Right atrium auricular region (tissue), 2 donors: ENCODE measurements at regions not wholly inside any gene's neighbourhood (a gene's known extent, or its start where the extent isn't known, plus 50 kb on each side); places are given as distances from the start of the nearest gene placed in this dataset.

Experiments used
- DNase-seq: peaks from one replicate; pipeline ENCODE4 v3.0.0-alpha.2; 2019; ENCODE audit warnings: low spot score
- H3K27ac ChIP-seq, 2 donors: fragments of 200-600 bp; sonication (generic); 1 replicate in 1 of 2; 2 replicates in 1 of 2; pipeline ENCODE4 v1.5.1; 2016 to 2019
- H3K27me3 ChIP-seq, 2 donors: fragments of 200-600 bp; sonication (generic); one replicate each; pipeline versions ENCODE4 v1.5.1 to v1.6.0; 2017 to 2019
- H3K36me3 ChIP-seq: fragments of 200-600 bp; sonication (generic); one replicate; pipeline ENCODE4 v1.5.1; 2016
- H3K4me1 ChIP-seq, 2 donors: fragments of 200-600 bp; sonication (generic); one replicate each; pipeline versions ENCODE4 v1.5.1 to v1.6.0; 2017 to 2019
- H3K4me3 ChIP-seq, 2 donors: fragments of 200-600 bp; sonication (generic); 1 replicate in 1 of 2; 2 replicates in 1 of 2; pipeline ENCODE4 v1.5.1; 2017 to 2019; ENCODE audit warnings: mild to moderate bottlenecking in 1 of 2, moderate library complexity in 1 of 2
- H3K9me3 ChIP-seq, 2 donors: fragments of 200-600 bp; sonication (generic); one replicate each; pipeline ENCODE4 v1.5.1; 2019
- CTCF ChIP-seq, 2 donors: fragments of 200-600 bp; sonication (generic); IDR thresholded peaks; one replicate each; pipeline ENCODE4 v1.5.1; 2019; ENCODE audit warnings: antibody characterized with exemption in 2 of 2

DNA sequence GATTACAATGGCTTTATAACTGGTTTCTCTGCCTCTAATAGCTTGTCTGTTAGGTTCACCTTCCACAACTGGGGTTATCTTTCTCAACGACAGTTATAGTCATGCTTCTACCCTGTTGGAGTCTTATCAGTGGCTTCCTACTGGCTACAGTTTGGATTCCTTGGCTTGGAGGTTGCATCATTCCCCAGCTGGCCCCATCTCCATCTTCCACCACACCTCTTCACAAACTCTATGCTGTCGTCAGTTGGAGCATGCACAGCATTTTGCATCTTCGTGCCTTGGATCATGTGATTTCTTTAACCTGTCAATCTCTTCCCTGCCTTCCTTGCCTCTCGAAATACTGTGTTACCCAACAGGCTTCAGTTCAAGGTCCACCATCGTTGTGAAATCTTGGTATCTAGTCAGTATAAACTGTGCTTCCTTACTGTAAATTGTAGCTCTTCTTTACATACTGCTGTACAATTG, 316.3 kb upstream of the CXCR4 start:
- H3K27ac ChIP-seq = no peak overlapping the region
- H3K4me1 ChIP-seq = no peaks in the 10 kb centered on the region
- no peaks in the 10 kb centered on the region for H3K27me3 ChIP-seq
- no peak overlapping the region for H3K4me3 ChIP-seq
- TF ChIP-seq CTCF (IDR thresholded peaks at IDR 0.05) = no peak
- H3K36me3 ChIP-seq = no peaks in the 10 kb centered on the region
- DNase-seq = no peak
- peaks cover 0 to 5% of the 10 kb centered on the region in 2 donors for H3K9me3 ChIP-seq

- Histone ChIP-seq H3K27me3 (no peaks in the 10 kb centered on the region), H3K4me1 (no peaks in the 10 kb centered on the region), H3K36me3 (no peaks in the 10 kb centered on the region), H3K27ac (no peak overlapping the region), H3K9me3 (peaks cover 0 to 5% of the 10 kb centered on the region in 2 donors), H3K4me3 (no peak overlapping the region)
- no peak for DNase-seq
- TF ChIP-seq CTCF (IDR thresholded peaks at IDR 0.05) = no peak
These were observed 315.3 kb upstream of the CXCR4 start for GRCh38 chr2:136433261-136433660.

GRCh38 chr2:136424112-136424511, 306.2 kb upstream of the CXCR4 start:
- Histone ChIP-seq H3K36me3 (no peaks in the 10 kb centered on the region), H3K27ac (no peak overlapping the region), H3K27me3 (no peaks in the 10 kb centered on the region), H3K4me3 (peak overlapping the region in 1 of 2 donors; percentile 39), H3K4me1 (peaks cover 0 to 7% of the 10 kb centered on the region in 2 donors), H3K9me3 (no peaks in the 10 kb centered on the region)
- no peak for DNase-seq
- no peak for TF ChIP-seq CTCF (IDR thresholded peaks at IDR 0.05)

- peak; percentile 65 for DNase-seq
- Histone ChIP-seq H3K27ac (no peak overlapping the region), H3K4me1 (peaks cover 0 to 7% of the 10 kb centered on the region in 2 donors), H3K27me3 (no peaks in the 10 kb centered on the region), H3K9me3 (no peaks in the 10 kb centered on the region), H3K4me3 (peak overlapping the region in 1 of 2 donors; percentile 39), H3K36me3 (no peaks in the 10 kb centered on the region)
- peak; percentile 55 to 95 for TF ChIP-seq CTCF (IDR thresholded peaks at IDR 0.05)
These were observed 305.6 kb upstream of the CXCR4 start for GRCh38 chr2:136423516-136423996.

DNA sequence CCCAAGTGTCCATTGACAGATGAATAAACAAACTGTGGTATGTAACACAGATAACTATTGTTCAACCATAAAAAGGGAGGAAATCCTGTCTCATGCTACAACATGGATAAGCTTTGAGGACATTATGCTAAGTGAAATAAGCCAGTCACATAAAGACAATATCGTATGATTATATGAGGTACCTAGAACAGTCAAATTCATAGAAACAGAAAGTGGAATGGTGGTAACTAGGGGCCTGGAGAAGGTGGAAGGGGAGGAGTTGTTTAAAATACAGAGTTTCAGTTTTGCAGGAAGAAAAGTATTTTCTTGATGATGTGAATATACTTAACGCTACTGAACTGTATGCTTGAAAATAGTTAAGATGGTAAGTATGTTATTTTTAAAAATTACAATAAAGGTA, 304.6 kb upstream of the CXCR4 start:
- peaks cover 0 to 7% of the 10 kb centered on the region in 2 donors for H3K4me1 ChIP-seq
- no peaks in the 10 kb centered on the region for H3K9me3 ChIP-seq
- H3K36me3 ChIP-seq = no peaks in the 10 kb centered on the region
- no peak overlapping the region for H3K27ac ChIP-seq
- no peak for TF ChIP-seq CTCF (IDR thresholded peaks at IDR 0.05)
- no peaks in the 10 kb centered on the region for H3K27me3 ChIP-seq
- no peak for DNase-seq
- H3K4me3 ChIP-seq = no peak overlapping the region

DNA sequence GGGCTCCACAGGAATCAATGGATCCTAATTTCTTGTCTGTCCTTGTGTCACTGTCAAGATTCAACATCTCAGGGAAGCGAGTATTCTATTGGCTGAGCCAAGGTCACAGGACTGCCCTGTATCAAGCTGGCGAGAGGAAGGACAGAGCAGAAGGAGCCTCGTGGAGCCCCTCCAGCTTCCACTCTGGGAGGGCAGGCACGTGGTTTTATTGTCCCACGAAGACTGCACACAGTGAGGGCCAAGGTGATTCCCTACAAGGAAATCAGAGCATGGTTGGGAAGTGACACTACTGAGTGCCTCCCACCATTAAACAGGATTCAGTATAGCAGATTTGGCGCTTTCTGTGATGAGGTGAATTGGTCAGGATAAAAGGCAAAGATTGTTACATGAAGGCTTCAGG, 302.4 kb upstream of the CXCR4 start:
- no peak for DNase-seq
- H3K27me3 ChIP-seq = no peaks in the 10 kb centered on the region
- no peaks in the 10 kb centered on the region for H3K9me3 ChIP-seq
- H3K4me3 ChIP-seq = no peak overlapping the region
- H3K4me1 ChIP-seq = peaks cover 0 to 7% of the 10 kb centered on the region in 2 donors
- no peak for TF ChIP-seq CTCF (IDR thresholded peaks at IDR 0.05)
- no peak overlapping the region for H3K27ac ChIP-seq
- no peaks in the 10 kb centered on the region for H3K36me3 ChIP-seq
